WTC11 (cell line): ENCODE measurements at regions not wholly inside any gene's neighbourhood (a gene's known extent, or its start where the extent isn't known, plus 50 kb on each side); places are given as distances from the start of the nearest gene placed in this dataset.

Experiments used
- ATAC-seq: fragments of 200-7000 bp; cut with Tn5 transposase; 2 replicates; pipeline ENCODE4 v1.10.0; 2021; ENCODE audit warnings: mild to moderate bottlenecking, moderate library complexity
- CTCF ChIA-PET: fragments of 300-600 bp; sonication (Branson Sonifier 250); formaldehyde crosslinking; loops from one replicate; lab custom pipeline; 2021; ENCODE audit warnings: antibody characterized with exemption; lab: Charles Lee
- POLR2A ChIA-PET: fragments of 350-600 bp; sonication (Branson Sonifier 250); formaldehyde crosslinking; loops from one replicate; lab custom pipeline; 2021; ENCODE audit warnings: antibody characterized with exemption; lab: Charles Lee
- DNase-seq: peaks from one replicate; pipeline ENCODE4 v3.0.0; 2021; ENCODE audit warnings: low spot score
- H3K27ac Mint-ChIP-seq: 2 replicates; pipeline ENCODE4 v1.8.0; 2021; ENCODE audit warnings: mixed read lengths
- H3K27me3 Mint-ChIP-seq: 2 replicates; pipeline ENCODE4 v1.8.0; 2021; ENCODE audit warnings: low read depth, mild to moderate bottlenecking, moderate library complexity, mixed read lengths
- H3K36me3 Mint-ChIP-seq: 2 replicates; pipeline ENCODE4 v1.8.0; 2021; ENCODE audit warnings: mixed read lengths
- H3K4me1 Mint-ChIP-seq: 2 replicates; pipeline ENCODE4 v1.8.0; 2022; ENCODE audit warnings: mixed read lengths
- H3K4me3 Mint-ChIP-seq: 2 replicates; pipeline ENCODE4 v1.8.0; 2021; ENCODE audit warnings: mild to moderate bottlenecking, moderate library complexity, mixed read lengths
- H3K9me3 Mint-ChIP-seq: 2 replicates; pipeline ENCODE4 v1.8.0; 2021; ENCODE audit warnings: mixed read lengths
- CBFB ChIP-seq: sonication (generic); formaldehyde crosslinking; IDR thresholded peaks from 2 replicates; pipeline ENCODE4 v1.8.1; 2022; ENCODE audit warnings: mild to moderate bottlenecking, low read depth, missing genetic modification reagents
- CREB1 ChIP-seq: sonication (generic); formaldehyde crosslinking; IDR thresholded peaks from 2 replicates; pipeline ENCODE4 v1.8.0; 2023; ENCODE audit warnings: mild to moderate bottlenecking, missing genetic modification reagents
- FOXJ3 ChIP-seq: sonication (generic); formaldehyde crosslinking; IDR thresholded peaks from 2 replicates; pipeline ENCODE4 v1.9.0; 2021; ENCODE audit warnings: missing genetic modification reagents, mild to moderate bottlenecking, borderline replicate concordance
- IRF2 ChIP-seq: sonication (generic); formaldehyde crosslinking; IDR thresholded peaks from 2 replicates; pipeline ENCODE4 v1.8.0; 2022; ENCODE audit warnings: low read depth, missing genetic modification reagents, borderline replicate concordance
- JAZF1 ChIP-seq: fragments of 250-450 bp; sonication (Bioruptor Pico); IDR thresholded peaks from 2 replicates; pipeline ENCODE4 v1.9.0; 2021; ENCODE audit warnings: moderate library complexity, mild to moderate bottlenecking, inconsistent platforms
- JUN ChIP-seq: sonication (generic); formaldehyde crosslinking; IDR thresholded peaks from 2 replicates; pipeline ENCODE4 v1.8.0; 2023; ENCODE audit warnings: mild to moderate bottlenecking, missing genetic modification reagents
- NR3C1 ChIP-seq: sonication (generic); formaldehyde crosslinking; conservative IDR thresholded peaks from 2 replicates; pipeline ENCODE4 v1.8.1; 2023; ENCODE audit warnings: low read depth, mild to moderate bottlenecking, missing genetic modification reagents
- OVOL2 ChIP-seq: fragments of 250-450 bp; sonication (Bioruptor Pico); IDR thresholded peaks from 2 replicates; pipeline ENCODE4 v1.9.0; 2021; ENCODE audit warnings: mild to moderate bottlenecking, borderline replicate concordance
- PRRX2 ChIP-seq: fragments of 250-450 bp; sonication (Bioruptor Pico); IDR thresholded peaks from 2 replicates; pipeline ENCODE4 v1.8.0; 2021; ENCODE audit warnings: mild to moderate bottlenecking
- SMAD4 ChIP-seq: sonication (generic); formaldehyde crosslinking; IDR thresholded peaks from 2 replicates; pipeline ENCODE4 v1.8.0; 2022; ENCODE audit warnings: mild to moderate bottlenecking, missing genetic modification reagents
- SP1 ChIP-seq: sonication (generic); formaldehyde crosslinking; conservative IDR thresholded peaks from 2 replicates; pipeline ENCODE4 v1.8.1; 2022; ENCODE audit warnings: missing genetic modification reagents
- ZNF121 ChIP-seq: sonication (generic); formaldehyde crosslinking; IDR thresholded peaks from 2 replicates; pipeline ENCODE4 v1.8.0; 2023; ENCODE audit warnings: missing genetic modification reagents
- ZNF671 ChIP-seq: fragments of 250-450 bp; sonication (Bioruptor Pico); IDR thresholded peaks from 2 replicates; pipeline ENCODE4 v1.8.0; 2021; ENCODE audit warnings: mild to moderate bottlenecking
- TF ChIP-seq, protein P1 (sequence below): sonication (generic); formaldehyde crosslinking; IDR thresholded peaks from 2 replicates; pipeline ENCODE4 v1.8.0; 2022; ENCODE audit warnings: mild to moderate bottlenecking, missing genetic modification reagents
- TF ChIP-seq, protein P2 (sequence below): fragments of 250-450 bp; sonication (Bioruptor Pico); IDR thresholded peaks from 2 replicates; pipeline ENCODE4 v1.9.0; 2021; ENCODE audit warnings: moderate library complexity, mild to moderate bottlenecking, inconsistent platforms, borderline replicate concordance
- TF ChIP-seq, protein P3 (sequence below): sonication (generic); formaldehyde crosslinking; IDR thresholded peaks from 2 replicates; pipeline ENCODE4 v1.8.1; 2022; ENCODE audit warnings: mild to moderate bottlenecking, missing genetic modification reagents, moderate library complexity, borderline replicate concordance
- TF ChIP-seq, protein P4 (sequence below): fragments of 250-450 bp; sonication (Bioruptor Pico); IDR thresholded peaks from 2 replicates; pipeline ENCODE4 v1.9.0; 2021; ENCODE audit warnings: mild to moderate bottlenecking
- TF ChIP-seq, protein P5 (sequence below): sonication (generic); formaldehyde crosslinking; IDR thresholded peaks from 2 replicates; pipeline ENCODE4 v1.8.0; 2023; ENCODE audit warnings: mild to moderate bottlenecking, missing genetic modification reagents
- TF ChIP-seq, protein P6 (sequence below): sonication (generic); formaldehyde crosslinking; IDR thresholded peaks from 2 replicates; pipeline ENCODE4 v1.8.1; 2023; ENCODE audit warnings: mild to moderate bottlenecking, missing genetic modification reagents, moderate library complexity
- TF ChIP-seq, protein P7 (sequence below): sonication (generic); formaldehyde crosslinking; IDR thresholded peaks from 2 replicates; pipeline ENCODE4 v1.8.1; 2023; ENCODE audit warnings: mild to moderate bottlenecking, missing genetic modification reagents
- TF ChIP-seq, protein P8 (sequence below): fragments of 200-600 bp; IDR thresholded peaks from 2 replicates; pipeline ENCODE4 v1.8.0; 2022; ENCODE audit warnings: antibody characterized with exemption
- TF ChIP-seq, protein P9 (sequence below): fragments of 250-450 bp; sonication (Bioruptor Pico); conservative IDR thresholded peaks from 2 replicates; pipeline ENCODE4 v1.9.0; 2021; ENCODE audit warnings: mild to moderate bottlenecking

DNA sequence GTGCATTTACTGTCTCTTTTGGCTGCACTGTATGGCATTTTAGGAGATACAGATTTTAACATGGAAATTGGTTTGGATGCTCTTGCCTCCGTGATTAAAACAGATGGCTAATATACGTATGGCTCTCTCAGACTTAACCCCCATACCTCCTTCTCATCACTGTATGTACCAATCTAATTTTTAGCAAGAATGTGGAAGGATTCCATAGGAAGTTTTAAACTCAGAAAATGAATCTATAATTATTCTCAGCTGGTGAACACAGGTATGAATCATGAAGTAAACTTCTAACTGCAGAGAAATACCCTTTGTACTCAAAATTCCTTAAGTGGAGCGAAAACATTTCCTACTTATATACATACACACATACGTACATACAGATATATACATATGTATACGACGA lies 210.5 kb upstream of the NEIL3 start:
- POLR2A ChIA-PET, result no interaction called here
- CTCF ChIA-PET, result interaction anchor here (0.6 to 2.0 kb wide), 2 partner anchors 52 to 151 kb away, joined by 3 to 6 read pairs; no protein-coding TSS in a partner anchor
- no peaks in the 10 kb centered on the region for H3K27me3 Mint-ChIP-seq
- H3K36me3 Mint-ChIP-seq, result no peaks in the 10 kb centered on the region
- TF ChIP-seq, protein P1, sequence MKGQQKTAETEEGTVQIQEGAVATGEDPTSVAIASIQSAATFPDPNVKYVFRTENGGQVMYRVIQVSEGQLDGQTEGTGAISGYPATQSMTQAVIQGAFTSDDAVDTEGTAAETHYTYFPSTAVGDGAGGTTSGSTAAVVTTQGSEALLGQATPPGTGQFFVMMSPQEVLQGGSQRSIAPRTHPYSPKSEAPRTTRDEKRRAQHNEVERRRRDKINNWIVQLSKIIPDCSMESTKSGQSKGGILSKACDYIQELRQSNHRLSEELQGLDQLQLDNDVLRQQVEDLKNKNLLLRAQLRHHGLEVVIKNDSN, result no peak
- TF ChIP-seq, protein P2, sequence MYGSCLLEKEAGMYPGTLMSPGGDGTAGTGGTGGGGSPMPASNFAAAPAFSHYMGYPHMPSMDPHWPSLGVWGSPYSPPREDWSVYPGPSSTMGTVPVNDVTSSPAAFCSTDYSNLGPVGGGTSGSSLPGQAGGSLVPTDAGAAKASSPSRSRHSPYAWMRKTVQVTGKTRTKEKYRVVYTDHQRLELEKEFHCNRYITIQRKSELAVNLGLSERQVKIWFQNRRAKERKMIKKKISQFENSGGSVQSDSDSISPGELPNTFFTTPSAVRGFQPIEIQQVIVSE, result no peak
- no peak for TF ChIP-seq FOXJ3 (CRISPR knock-in tag)
- TF ChIP-seq, protein P3, sequence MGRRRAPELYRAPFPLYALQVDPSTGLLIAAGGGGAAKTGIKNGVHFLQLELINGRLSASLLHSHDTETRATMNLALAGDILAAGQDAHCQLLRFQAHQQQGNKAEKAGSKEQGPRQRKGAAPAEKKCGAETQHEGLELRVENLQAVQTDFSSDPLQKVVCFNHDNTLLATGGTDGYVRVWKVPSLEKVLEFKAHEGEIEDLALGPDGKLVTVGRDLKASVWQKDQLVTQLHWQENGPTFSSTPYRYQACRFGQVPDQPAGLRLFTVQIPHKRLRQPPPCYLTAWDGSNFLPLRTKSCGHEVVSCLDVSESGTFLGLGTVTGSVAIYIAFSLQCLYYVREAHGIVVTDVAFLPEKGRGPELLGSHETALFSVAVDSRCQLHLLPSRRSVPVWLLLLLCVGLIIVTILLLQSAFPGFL (CRISPR knock-in tag), result no peak
- TF ChIP-seq PRRX2 (CRISPR knock-in tag), result no peak
- TF ChIP-seq, protein P4, sequence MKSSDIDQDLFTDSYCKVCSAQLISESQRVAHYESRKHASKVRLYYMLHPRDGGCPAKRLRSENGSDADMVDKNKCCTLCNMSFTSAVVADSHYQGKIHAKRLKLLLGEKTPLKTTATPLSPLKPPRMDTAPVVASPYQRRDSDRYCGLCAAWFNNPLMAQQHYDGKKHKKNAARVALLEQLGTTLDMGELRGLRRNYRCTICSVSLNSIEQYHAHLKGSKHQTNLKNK, result no peak
- TF ChIP-seq JUN, result no peak
- TF ChIP-seq, protein P5, sequence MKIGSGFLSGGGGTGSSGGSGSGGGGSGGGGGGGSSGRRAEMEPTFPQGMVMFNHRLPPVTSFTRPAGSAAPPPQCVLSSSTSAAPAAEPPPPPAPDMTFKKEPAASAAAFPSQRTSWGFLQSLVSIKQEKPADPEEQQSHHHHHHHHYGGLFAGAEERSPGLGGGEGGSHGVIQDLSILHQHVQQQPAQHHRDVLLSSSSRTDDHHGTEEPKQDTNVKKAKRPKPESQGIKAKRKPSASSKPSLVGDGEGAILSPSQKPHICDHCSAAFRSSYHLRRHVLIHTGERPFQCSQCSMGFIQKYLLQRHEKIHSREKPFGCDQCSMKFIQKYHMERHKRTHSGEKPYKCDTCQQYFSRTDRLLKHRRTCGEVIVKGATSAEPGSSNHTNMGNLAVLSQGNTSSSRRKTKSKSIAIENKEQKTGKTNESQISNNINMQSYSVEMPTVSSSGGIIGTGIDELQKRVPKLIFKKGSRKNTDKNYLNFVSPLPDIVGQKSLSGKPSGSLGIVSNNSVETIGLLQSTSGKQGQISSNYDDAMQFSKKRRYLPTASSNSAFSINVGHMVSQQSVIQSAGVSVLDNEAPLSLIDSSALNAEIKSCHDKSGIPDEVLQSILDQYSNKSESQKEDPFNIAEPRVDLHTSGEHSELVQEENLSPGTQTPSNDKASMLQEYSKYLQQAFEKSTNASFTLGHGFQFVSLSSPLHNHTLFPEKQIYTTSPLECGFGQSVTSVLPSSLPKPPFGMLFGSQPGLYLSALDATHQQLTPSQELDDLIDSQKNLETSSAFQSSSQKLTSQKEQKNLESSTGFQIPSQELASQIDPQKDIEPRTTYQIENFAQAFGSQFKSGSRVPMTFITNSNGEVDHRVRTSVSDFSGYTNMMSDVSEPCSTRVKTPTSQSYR, result no peak
- no peak for TF ChIP-seq CREB1 (CRISPR knock-in tag)
- TF ChIP-seq, protein P6, sequence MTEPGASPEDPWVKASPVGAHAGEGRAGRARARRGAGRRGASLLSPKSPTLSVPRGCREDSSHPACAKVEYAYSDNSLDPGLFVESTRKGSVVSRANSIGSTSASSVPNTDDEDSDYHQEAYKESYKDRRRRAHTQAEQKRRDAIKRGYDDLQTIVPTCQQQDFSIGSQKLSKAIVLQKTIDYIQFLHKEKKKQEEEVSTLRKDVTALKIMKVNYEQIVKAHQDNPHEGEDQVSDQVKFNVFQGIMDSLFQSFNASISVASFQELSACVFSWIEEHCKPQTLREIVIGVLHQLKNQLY (CRISPR knock-in tag), result no peak
- TF ChIP-seq CBFB (CRISPR knock-in tag), result no peak
- no peak for TF ChIP-seq OVOL2 (CRISPR knock-in tag)
- no peak for TF ChIP-seq IRF2 (CRISPR knock-in tag)
- TF ChIP-seq ZNF121 (CRISPR knock-in tag), result no peak
- H3K9me3 Mint-ChIP-seq, result no peaks in the 10 kb centered on the region
- H3K27ac Mint-ChIP-seq, result no peak overlapping the region
- H3K4me3 Mint-ChIP-seq, result no peak overlapping the region
- no peak for ATAC-seq
- H3K4me1 Mint-ChIP-seq, result peaks cover 13% of the 10 kb centered on the region; the same call in 1 of the 2 replicates
- no peak for DNase-seq

DNA sequence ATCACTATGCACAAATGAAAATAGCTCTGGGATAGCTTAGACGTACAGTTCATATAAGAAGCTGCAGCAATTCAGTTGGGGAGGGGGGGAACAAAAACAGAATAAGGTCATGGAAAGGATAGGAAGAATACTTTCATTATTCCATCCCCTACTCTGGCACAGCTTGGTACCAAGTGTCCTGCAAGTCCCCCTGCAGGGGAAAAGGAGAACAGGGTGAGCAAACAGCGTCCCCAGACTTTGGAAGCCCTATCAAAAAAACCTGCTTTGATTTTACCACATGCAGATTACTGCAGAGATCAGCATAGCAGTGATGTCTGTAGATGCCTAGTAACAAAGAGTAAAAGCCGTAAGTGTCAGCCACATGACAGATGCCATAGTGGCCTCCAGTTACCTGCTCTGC lies 209.4 kb upstream of the NEIL3 start:
- ChIA-PET POLR2A (no interaction called here), CTCF (interaction anchor here (0.9 to 2.0 kb wide), 2 partner anchors 53 to 150 kb away, joined by 3 to 6 read pairs; no protein-coding TSS in a partner anchor)
- Mint-ChIP-seq H3K27me3 (no peaks in the 10 kb centered on the region), H3K9me3 (no peaks in the 10 kb centered on the region), H3K27ac (no peak overlapping the region), H3K4me3 (no peak overlapping the region), H3K36me3 (no peaks in the 10 kb centered on the region), H3K4me1 (peaks cover 7% of the 10 kb centered on the region; the same call in 1 of the 2 replicates)
- DNase-seq, result no peak
- ATAC-seq, result peak; percentile 82
- TF ChIP-seq NR3C1 (CRISPR knock-in tag), result no peak
- no peak for TF ChIP-seq SP1
- no peak for TF ChIP-seq JAZF1 (CRISPR knock-in tag)
- TF ChIP-seq, protein P7, sequence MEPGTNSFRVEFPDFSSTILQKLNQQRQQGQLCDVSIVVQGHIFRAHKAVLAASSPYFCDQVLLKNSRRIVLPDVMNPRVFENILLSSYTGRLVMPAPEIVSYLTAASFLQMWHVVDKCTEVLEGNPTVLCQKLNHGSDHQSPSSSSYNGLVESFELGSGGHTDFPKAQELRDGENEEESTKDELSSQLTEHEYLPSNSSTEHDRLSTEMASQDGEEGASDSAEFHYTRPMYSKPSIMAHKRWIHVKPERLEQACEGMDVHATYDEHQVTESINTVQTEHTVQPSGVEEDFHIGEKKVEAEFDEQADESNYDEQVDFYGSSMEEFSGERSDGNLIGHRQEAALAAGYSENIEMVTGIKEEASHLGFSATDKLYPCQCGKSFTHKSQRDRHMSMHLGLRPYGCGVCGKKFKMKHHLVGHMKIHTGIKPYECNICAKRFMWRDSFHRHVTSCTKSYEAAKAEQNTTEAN (CRISPR knock-in tag), result no peak
- no peak for TF ChIP-seq ZNF671 (CRISPR knock-in tag)
- TF ChIP-seq, protein P8, sequence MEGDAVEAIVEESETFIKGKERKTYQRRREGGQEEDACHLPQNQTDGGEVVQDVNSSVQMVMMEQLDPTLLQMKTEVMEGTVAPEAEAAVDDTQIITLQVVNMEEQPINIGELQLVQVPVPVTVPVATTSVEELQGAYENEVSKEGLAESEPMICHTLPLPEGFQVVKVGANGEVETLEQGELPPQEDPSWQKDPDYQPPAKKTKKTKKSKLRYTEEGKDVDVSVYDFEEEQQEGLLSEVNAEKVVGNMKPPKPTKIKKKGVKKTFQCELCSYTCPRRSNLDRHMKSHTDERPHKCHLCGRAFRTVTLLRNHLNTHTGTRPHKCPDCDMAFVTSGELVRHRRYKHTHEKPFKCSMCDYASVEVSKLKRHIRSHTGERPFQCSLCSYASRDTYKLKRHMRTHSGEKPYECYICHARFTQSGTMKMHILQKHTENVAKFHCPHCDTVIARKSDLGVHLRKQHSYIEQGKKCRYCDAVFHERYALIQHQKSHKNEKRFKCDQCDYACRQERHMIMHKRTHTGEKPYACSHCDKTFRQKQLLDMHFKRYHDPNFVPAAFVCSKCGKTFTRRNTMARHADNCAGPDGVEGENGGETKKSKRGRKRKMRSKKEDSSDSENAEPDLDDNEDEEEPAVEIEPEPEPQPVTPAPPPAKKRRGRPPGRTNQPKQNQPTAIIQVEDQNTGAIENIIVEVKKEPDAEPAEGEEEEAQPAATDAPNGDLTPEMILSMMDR, result no peak
- no peak for TF ChIP-seq CREB1 (CRISPR knock-in tag)
- no peak for TF ChIP-seq SMAD4
- TF ChIP-seq, protein P9, sequence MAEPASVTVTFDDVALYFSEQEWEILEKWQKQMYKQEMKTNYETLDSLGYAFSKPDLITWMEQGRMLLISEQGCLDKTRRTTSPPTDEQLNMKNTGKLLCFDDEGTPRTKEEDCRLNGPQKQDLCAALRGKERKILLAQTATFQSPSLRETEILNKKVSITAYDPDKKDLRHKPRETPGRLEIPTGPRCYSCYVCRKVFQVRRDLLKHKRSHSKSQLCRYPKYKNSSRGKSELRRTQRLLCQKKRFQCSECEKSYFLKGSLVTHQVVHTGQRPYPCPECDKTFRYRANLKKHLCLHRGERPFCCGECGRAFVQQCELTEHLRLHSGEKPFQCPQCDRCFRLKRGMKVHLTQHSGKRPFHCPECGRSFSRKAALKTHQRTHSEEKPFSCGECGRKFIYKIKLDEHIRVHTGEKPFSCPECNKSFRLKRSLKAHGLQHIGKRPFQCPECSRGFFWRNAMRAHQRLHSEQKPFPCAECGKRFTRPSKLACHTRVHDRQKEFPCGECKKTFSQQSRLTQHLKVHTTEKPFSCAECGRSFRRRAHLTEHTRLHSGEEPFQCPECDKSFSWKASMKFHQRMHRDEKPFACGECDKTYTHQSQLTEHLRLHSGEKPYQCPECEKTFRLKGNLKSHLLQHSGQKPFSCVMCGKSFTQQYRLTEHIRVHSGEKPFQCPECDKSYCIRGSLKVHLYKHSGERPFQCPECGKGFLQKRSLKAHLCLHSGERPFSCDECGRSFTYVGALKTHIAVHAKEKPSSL (CRISPR knock-in tag), result no peak
